ENCODE measurements at regions not wholly inside any gene's neighbourhood (a gene's known extent, or its start where the extent isn't known, plus 50 kb on each side); places are given as distances from the start of the nearest gene placed in this dataset.

DNA sequence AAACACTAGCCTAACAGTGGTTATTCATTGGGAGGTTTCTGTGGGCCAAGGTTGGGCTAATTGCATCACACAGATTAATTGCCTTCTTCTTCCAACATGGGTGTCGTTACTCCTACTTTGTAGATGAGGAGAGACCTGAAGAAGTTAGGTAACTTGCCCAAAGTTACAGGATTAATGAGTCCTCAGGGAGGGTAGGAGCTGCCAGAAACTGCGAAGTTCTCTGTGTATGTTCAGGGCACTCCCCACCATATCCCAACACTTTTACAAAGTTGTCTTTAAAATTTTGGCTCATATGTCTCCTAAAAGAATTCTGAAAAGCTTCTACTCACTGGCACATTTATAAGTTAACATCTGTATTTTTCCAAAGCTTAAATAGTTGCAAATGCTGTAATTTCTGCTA lies 323.5 kb upstream of the HSF2 start:
- no peak overlapping the region for H3K4me3 ChIP-seq (ENCODE audit: low read depth in 1 of 3, low read length in 3 of 3)
- no peaks in the 10 kb centered on the region for H3K4me1 ChIP-seq (ENCODE audit: control insufficient read depth in 3 of 3, insufficient read depth in 2 of 3, low read depth in 1 of 3, low read length in 2 of 3)
- no peaks in the 10 kb centered on the region for H3K27me3 ChIP-seq (ENCODE audit: control insufficient read depth in 3 of 3, insufficient read depth in 3 of 3, low read length in 3 of 3)
- no peaks in the 10 kb centered on the region for H3K9me3 ChIP-seq (ENCODE audit: control insufficient read depth in 2 of 2, insufficient read depth in 1 of 2, low read depth in 1 of 2, low read length in 1 of 2)
- no peaks in the 10 kb centered on the region for H3K36me3 ChIP-seq (ENCODE audit: control insufficient read depth in 3 of 3, insufficient read depth in 2 of 3, low read depth in 1 of 3, low read length in 3 of 3)
- FAIRE-seq (no peak), DNase-seq (no peak)
- H3K27ac ChIP-seq (ENCODE audit: low read depth in 1 of 3, low read length in 2 of 3), result no peak overlapping the region
- WGBS, 3 donors, result 58 to 87% (median 67%) methylated on average over 2 of the region's 2 CpGs

DNA sequence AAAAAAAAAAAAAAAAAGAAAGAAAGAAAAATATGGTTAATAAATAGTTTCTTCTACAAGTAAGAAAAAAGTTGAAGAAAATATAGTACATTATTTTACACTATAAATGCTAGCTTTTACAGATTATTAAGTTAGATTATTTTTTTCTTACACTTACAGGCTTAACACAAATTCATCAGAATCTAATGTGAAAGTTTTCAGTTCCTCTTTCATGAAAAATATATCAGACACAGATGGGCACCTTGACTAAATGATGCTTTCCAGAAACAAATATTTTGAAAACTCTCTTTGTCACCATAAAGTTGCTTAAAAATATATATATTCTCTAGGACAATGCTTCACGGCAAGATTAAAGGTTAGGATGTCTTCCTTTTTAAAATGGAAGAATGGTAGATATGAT lies 321.8 kb upstream of the HSF2 start:
- no peaks in the 10 kb centered on the region for H3K4me1 ChIP-seq (ENCODE audit: control insufficient read depth in 3 of 3, insufficient read depth in 2 of 3, low read depth in 1 of 3, low read length in 2 of 3)
- DNase-seq (no peak), FAIRE-seq (no peak)
- no peaks in the 10 kb centered on the region for H3K9me3 ChIP-seq (ENCODE audit: control insufficient read depth in 2 of 2, insufficient read depth in 1 of 2, low read depth in 1 of 2, low read length in 1 of 2)
- H3K27ac ChIP-seq (ENCODE audit: low read depth in 1 of 3, low read length in 2 of 3), result no peak overlapping the region
- no peak overlapping the region for H3K4me3 ChIP-seq (ENCODE audit: low read depth in 1 of 3, low read length in 3 of 3)
- 88 to 95% (median 92%) methylated on average over 1 of the region's 1 CpG for WGBS, 3 donors
- no peaks in the 10 kb centered on the region for H3K36me3 ChIP-seq (ENCODE audit: control insufficient read depth in 3 of 3, insufficient read depth in 2 of 3, low read depth in 1 of 3, low read length in 3 of 3)
- H3K27me3 ChIP-seq (ENCODE audit: control insufficient read depth in 3 of 3, insufficient read depth in 3 of 3, low read length in 3 of 3), result no peaks in the 10 kb centered on the region

DNA sequence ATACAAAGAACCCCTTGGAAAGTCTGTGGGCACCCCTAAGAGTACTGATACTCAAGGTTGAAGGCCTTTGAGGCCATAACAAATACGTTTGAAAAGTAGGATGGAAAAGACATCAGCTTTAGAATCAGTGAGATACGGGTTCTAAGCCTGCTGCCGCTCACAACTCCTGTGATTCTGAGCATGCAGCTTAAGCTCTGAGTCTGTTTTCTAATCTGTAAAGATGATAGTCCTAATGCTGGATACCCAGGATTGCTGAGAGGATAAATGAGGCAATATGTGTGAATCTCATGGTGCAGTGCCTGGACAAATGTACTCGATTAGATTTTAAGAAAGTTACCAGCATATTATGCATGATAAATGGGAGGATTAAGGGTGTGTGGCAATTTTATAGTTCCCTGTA lies 321.0 kb upstream of the HSF2 start:
- FAIRE-seq (no peak), DNase-seq (no peak)
- Histone ChIP-seq H3K4me3 (ENCODE audit: low read depth in 1 of 3, low read length in 3 of 3) (no peak overlapping the region), H3K27me3 (ENCODE audit: control insufficient read depth in 3 of 3, insufficient read depth in 3 of 3, low read length in 3 of 3) (no peaks in the 10 kb centered on the region), H3K36me3 (ENCODE audit: control insufficient read depth in 3 of 3, insufficient read depth in 2 of 3, low read depth in 1 of 3, low read length in 3 of 3) (no peaks in the 10 kb centered on the region), H3K27ac (ENCODE audit: low read depth in 1 of 3, low read length in 2 of 3) (no peak overlapping the region), H3K9me3 (ENCODE audit: control insufficient read depth in 2 of 2, insufficient read depth in 1 of 2, low read depth in 1 of 2, low read length in 1 of 2) (no peaks in the 10 kb centered on the region), H3K4me1 (ENCODE audit: control insufficient read depth in 3 of 3, insufficient read depth in 2 of 3, low read depth in 1 of 3, low read length in 2 of 3) (no peaks in the 10 kb centered on the region)
- 78 to 86% (median 79%) methylated on average over 4 of the region's 4 CpGs for WGBS, 3 donors

DNA sequence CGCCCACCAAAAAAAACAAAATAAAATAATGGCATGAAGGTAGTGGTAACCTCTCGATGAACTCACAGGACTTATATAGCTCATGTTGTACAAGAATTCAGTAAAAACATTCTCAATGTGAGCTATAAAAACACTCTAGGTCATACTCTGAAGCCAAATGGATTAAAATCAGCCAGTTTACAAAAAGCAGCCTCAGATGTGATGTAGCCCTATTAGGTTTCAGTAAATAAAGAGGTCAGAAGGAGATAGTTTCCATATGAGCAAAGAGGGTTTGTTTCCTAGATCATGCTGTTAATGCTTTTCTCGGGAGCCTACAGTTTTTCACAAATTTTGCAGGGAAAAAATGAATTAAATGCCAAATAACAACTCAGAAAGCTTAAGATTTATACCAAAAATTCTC lies 319.5 kb upstream of the HSF2 start:
- 77 to 88% (median 86%) methylated on average over 3 of the region's 3 CpGs for WGBS, 3 donors
- H3K27ac ChIP-seq (ENCODE audit: low read depth in 1 of 3, low read length in 2 of 3), result no peak overlapping the region
- H3K27me3 ChIP-seq (ENCODE audit: control insufficient read depth in 3 of 3, insufficient read depth in 3 of 3, low read length in 3 of 3), result no peaks in the 10 kb centered on the region
- no peak for FAIRE-seq
- H3K4me3 ChIP-seq (ENCODE audit: low read depth in 1 of 3, low read length in 3 of 3), result no peak overlapping the region
- no peak for DNase-seq
- no peaks in the 10 kb centered on the region for H3K36me3 ChIP-seq (ENCODE audit: control insufficient read depth in 3 of 3, insufficient read depth in 2 of 3, low read depth in 1 of 3, low read length in 3 of 3)
- no peaks in the 10 kb centered on the region for H3K9me3 ChIP-seq (ENCODE audit: control insufficient read depth in 2 of 2, insufficient read depth in 1 of 2, low read depth in 1 of 2, low read length in 1 of 2)
- no peaks in the 10 kb centered on the region for H3K4me1 ChIP-seq (ENCODE audit: control insufficient read depth in 3 of 3, insufficient read depth in 2 of 3, low read depth in 1 of 3, low read length in 2 of 3)

DNA sequence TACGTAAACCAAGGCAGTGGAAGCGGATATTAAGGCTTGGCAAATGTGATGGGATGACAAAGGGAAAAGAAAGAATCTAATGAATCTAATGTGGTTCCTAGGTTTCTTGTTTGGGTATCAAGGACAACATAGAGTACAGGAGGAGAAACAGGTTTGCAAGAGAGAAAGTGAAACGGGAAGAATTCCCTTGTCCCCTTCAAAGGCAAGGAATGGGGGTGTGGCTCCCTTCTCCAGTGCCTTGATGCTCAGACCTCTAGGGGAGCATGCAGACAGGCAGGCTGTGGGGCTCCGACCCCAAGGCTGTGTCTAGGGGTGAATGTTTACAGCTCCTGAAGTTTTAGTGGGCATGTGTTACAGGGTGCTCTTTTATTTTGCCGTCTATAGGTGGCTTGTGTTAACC lies 317.5 kb upstream of the HSF2 start:
- H3K36me3 ChIP-seq (ENCODE audit: control insufficient read depth in 3 of 3, insufficient read depth in 2 of 3, low read depth in 1 of 3, low read length in 3 of 3), result no peaks in the 10 kb centered on the region
- WGBS, 3 donors, result 54 to 76% (median 65%) methylated on average over 5 of the region's 5 CpGs
- no peak overlapping the region for H3K27ac ChIP-seq (ENCODE audit: low read depth in 1 of 3, low read length in 2 of 3)
- no peak for FAIRE-seq
- H3K4me3 ChIP-seq (ENCODE audit: low read depth in 1 of 3, low read length in 3 of 3), result no peak overlapping the region
- H3K27me3 ChIP-seq (ENCODE audit: control insufficient read depth in 3 of 3, insufficient read depth in 3 of 3, low read length in 3 of 3), result no peaks in the 10 kb centered on the region
- peak; percentile 14 to 60 for DNase-seq
- no peaks in the 10 kb centered on the region for H3K9me3 ChIP-seq (ENCODE audit: control insufficient read depth in 2 of 2, insufficient read depth in 1 of 2, low read depth in 1 of 2, low read length in 1 of 2)
- no peaks in the 10 kb centered on the region for H3K4me1 ChIP-seq (ENCODE audit: control insufficient read depth in 3 of 3, insufficient read depth in 2 of 3, low read depth in 1 of 3, low read length in 2 of 3)

DNA sequence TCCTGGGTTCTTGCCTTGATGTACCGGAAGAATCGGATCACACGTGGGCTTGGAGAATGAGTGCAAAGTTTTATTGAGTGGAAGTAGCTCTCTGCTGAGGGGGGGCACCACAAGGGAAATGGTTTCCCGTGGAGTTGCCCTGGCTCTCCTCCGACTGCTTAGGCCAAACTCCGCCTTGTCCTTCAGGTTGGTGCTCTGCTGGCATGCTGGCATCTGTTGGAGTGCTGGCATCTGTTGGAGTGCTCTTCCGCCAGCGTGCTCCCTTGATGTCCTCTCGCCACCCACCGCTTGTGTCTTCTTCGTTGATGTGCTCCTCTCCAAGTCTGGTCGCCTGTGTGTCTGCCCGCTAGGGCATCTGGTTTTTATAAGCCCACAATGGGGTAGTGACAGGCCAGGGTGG lies 317.1 kb upstream of the HSF2 start:
- H3K27ac ChIP-seq (ENCODE audit: low read depth in 1 of 3, low read length in 2 of 3), result no peak overlapping the region
- H3K9me3 ChIP-seq (ENCODE audit: control insufficient read depth in 2 of 2, insufficient read depth in 1 of 2, low read depth in 1 of 2, low read length in 1 of 2), result no peaks in the 10 kb centered on the region
- no peaks in the 10 kb centered on the region for H3K27me3 ChIP-seq (ENCODE audit: control insufficient read depth in 3 of 3, insufficient read depth in 3 of 3, low read length in 3 of 3)
- H3K4me3 ChIP-seq (ENCODE audit: low read depth in 1 of 3, low read length in 3 of 3), result no peak overlapping the region
- FAIRE-seq (no peak), DNase-seq (no peak)
- H3K4me1 ChIP-seq (ENCODE audit: control insufficient read depth in 3 of 3, insufficient read depth in 2 of 3, low read depth in 1 of 3, low read length in 2 of 3), result no peaks in the 10 kb centered on the region
- H3K36me3 ChIP-seq (ENCODE audit: control insufficient read depth in 3 of 3, insufficient read depth in 2 of 3, low read depth in 1 of 3, low read length in 3 of 3), result no peaks in the 10 kb centered on the region
- 89 to 95% (median 90%) methylated on average over 12 to 13 of the region's 13 CpGs for WGBS, 3 donors

DNA sequence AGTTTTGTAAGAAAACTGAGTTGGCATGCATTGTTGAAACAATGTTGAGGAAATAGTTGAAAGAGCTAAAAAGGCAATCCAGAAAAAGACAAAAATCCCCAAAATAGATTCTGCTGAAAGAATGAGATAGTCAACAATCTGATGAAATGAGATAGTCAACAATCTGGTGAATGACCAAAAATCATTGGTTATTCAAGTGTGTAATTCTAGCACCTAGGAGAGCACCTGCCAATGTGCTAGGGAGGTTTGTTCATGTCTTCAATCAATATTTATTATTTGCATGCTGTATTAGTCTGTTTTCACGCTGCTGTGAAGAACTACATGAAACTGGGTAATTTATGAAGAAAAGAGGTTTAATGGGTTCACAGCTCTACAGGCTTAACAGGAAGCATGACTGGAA lies 307.1 kb upstream of the HSF2 start:
- DNase-seq (no peak), FAIRE-seq (no peak)
- Histone ChIP-seq H3K9me3 (ENCODE audit: control insufficient read depth in 2 of 2, insufficient read depth in 1 of 2, low read depth in 1 of 2, low read length in 1 of 2) (peaks cover 0 to 2% of the 10 kb centered on the region in 2 donors), H3K27me3 (ENCODE audit: control insufficient read depth in 3 of 3, insufficient read depth in 3 of 3, low read length in 3 of 3) (no peaks in the 10 kb centered on the region), H3K4me1 (ENCODE audit: control insufficient read depth in 3 of 3, insufficient read depth in 2 of 3, low read depth in 1 of 3, low read length in 2 of 3) (no peaks in the 10 kb centered on the region), H3K4me3 (ENCODE audit: low read depth in 1 of 3, low read length in 3 of 3) (no peak overlapping the region), H3K36me3 (ENCODE audit: control insufficient read depth in 3 of 3, insufficient read depth in 2 of 3, low read depth in 1 of 3, low read length in 3 of 3) (no peaks in the 10 kb centered on the region), H3K27ac (ENCODE audit: low read depth in 1 of 3, low read length in 2 of 3) (no peak overlapping the region)
- 69 to 82% (median 74%) methylated on average over 1 of the region's 1 CpG for WGBS, 3 donors

DNA sequence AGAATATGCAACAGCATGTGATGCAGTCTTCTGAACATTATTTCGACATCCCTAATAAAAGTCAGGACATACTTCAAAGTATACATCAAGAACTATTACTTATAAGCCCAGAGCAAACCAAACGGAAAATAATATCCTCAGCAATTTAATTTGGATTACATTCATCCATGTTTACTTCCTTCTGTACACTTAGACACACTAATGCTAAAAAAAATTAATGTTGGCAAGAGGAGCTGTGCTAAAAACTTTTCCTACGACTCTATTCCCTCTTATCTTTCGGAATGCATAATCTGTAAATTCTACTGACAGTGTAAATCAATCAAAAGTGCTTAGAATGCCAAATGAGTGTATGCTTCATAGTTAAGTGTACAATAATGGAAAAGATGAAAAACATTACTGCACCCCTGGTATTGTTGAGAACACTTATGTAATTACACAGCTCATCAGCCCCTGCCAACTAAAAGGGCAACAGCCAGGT lies 301.2 kb upstream of the HSF2 start:
- FAIRE-seq (no peak), DNase-seq (no peak)
- no peak overlapping the region for H3K4me3 ChIP-seq (ENCODE audit: low read depth in 1 of 3, low read length in 3 of 3)
- H3K36me3 ChIP-seq (ENCODE audit: control insufficient read depth in 3 of 3, insufficient read depth in 2 of 3, low read depth in 1 of 3, low read length in 3 of 3), result no peaks in the 10 kb centered on the region
- no peak overlapping the region for H3K27ac ChIP-seq (ENCODE audit: low read depth in 1 of 3, low read length in 2 of 3)
- H3K27me3 ChIP-seq (ENCODE audit: control insufficient read depth in 3 of 3, insufficient read depth in 3 of 3, low read length in 3 of 3), result no peaks in the 10 kb centered on the region
- no peaks in the 10 kb centered on the region for H3K4me1 ChIP-seq (ENCODE audit: control insufficient read depth in 3 of 3, insufficient read depth in 2 of 3, low read depth in 1 of 3, low read length in 2 of 3)
- no peaks in the 10 kb centered on the region for H3K9me3 ChIP-seq (ENCODE audit: control insufficient read depth in 2 of 2, insufficient read depth in 1 of 2, low read depth in 1 of 2, low read length in 1 of 2)
- 42 to 51% (median 49%) methylated on average over 4 of the region's 4 CpGs for WGBS, 3 donors

DNA sequence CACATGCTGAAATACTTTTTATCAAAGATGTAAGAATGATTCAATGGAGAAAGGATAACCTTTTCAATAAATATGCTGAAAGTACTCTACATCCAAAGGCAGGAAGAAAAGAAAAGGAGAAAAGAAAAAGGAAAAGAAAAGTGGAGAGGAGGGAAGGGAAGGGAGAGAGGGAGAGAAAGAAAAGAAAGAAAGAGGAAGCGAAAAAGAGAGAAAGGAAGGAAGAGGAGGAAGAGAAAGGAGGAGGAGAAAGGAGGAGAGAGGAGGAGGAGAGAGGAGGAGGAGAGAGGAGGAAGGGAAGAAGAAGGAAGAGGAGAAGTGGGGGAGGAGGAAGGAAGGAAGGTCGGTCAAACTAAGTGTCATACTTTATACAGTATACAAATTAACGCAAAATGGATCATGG lies 297.4 kb upstream of the HSF2 start:
- Histone ChIP-seq H3K27ac (ENCODE audit: low read depth in 1 of 3, low read length in 2 of 3) (no peak overlapping the region), H3K9me3 (ENCODE audit: control insufficient read depth in 2 of 2, insufficient read depth in 1 of 2, low read depth in 1 of 2, low read length in 1 of 2) (no peaks in the 10 kb centered on the region), H3K27me3 (ENCODE audit: control insufficient read depth in 3 of 3, insufficient read depth in 3 of 3, low read length in 3 of 3) (no peaks in the 10 kb centered on the region), H3K4me1 (ENCODE audit: control insufficient read depth in 3 of 3, insufficient read depth in 2 of 3, low read depth in 1 of 3, low read length in 2 of 3) (no peaks in the 10 kb centered on the region), H3K4me3 (ENCODE audit: low read depth in 1 of 3, low read length in 3 of 3) (no peak overlapping the region), H3K36me3 (ENCODE audit: control insufficient read depth in 3 of 3, insufficient read depth in 2 of 3, low read depth in 1 of 3, low read length in 3 of 3) (no peaks in the 10 kb centered on the region)
- FAIRE-seq (no peak), DNase-seq (no peak)
- 76 to 86% (median 78%) methylated on average over 3 of the region's 3 CpGs for WGBS, 3 donors

Measured in small intestine (tissue), 7 donors.